Gastroesophageal sphincter (tissue), 3 donors: ENCODE measurements at regions not wholly inside any gene's neighbourhood (a gene's known extent, or its start where the extent isn't known, plus 50 kb on each side); places are given as distances from the start of the nearest gene placed in this dataset.

ENCODE experiments used
- EP300 ChIP-seq: sonication (generic); formaldehyde crosslinking; IDR thresholded peaks from one replicate; pipeline ENCODE4 v1.6.1; 2017; ENCODE audit warnings: antibody characterized with exemption, mild to moderate bottlenecking
- POLR2A ChIP-seq, 2 donors: fragments of 450-650 bp; IDR thresholded peaks; one replicate each; pipeline ENCODE4 v1.6.1; 2017; ENCODE audit warnings: antibody characterized with exemption in 2 of 2, mild to moderate bottlenecking in 2 of 2, moderate library complexity in 1 of 2
- POLR2AphosphoS5 ChIP-seq: sonication (generic); formaldehyde crosslinking; IDR thresholded peaks from one replicate; pipeline ENCODE4 v1.6.1; 2017; ENCODE audit warnings: antibody characterized with exemption
- TF ChIP-seq, protein P1 (sequence below), 4 experiments: fragments of 200-600 bp in 2 of 4; fragments of 450-650 bp in 2 of 4; sonication (generic) in 1 of 4; IDR thresholded peaks; one replicate each; pipeline ENCODE4 v1.5.1; 2017 to 2019; ENCODE audit warnings: antibody characterized with exemption in 4 of 4, mild to moderate bottlenecking in 2 of 4, moderate library complexity in 2 of 4

DNA sequence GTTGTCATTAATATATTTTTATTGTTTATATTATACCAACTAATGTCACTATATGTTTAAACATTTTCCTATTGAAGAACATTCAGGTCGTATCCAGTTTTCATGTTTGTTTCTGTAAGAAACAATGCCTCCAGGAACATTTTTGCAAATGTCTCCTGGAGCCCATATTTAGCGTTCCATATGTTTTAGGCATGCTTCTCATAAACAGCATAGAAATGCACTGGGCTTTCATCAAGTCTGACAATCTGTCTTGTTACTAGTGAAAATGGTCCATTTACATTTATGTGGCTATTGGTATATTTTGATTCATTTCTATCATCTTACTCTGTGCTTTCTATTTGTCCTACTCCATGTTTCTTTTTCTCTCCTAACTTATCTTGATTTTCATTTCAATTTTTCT is 431.7 kb downstream of the TFAP2A start:
- TF ChIP-seq, protein P1, sequence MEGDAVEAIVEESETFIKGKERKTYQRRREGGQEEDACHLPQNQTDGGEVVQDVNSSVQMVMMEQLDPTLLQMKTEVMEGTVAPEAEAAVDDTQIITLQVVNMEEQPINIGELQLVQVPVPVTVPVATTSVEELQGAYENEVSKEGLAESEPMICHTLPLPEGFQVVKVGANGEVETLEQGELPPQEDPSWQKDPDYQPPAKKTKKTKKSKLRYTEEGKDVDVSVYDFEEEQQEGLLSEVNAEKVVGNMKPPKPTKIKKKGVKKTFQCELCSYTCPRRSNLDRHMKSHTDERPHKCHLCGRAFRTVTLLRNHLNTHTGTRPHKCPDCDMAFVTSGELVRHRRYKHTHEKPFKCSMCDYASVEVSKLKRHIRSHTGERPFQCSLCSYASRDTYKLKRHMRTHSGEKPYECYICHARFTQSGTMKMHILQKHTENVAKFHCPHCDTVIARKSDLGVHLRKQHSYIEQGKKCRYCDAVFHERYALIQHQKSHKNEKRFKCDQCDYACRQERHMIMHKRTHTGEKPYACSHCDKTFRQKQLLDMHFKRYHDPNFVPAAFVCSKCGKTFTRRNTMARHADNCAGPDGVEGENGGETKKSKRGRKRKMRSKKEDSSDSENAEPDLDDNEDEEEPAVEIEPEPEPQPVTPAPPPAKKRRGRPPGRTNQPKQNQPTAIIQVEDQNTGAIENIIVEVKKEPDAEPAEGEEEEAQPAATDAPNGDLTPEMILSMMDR (IDR thresholded peaks at IDR 0.05), result no peak
- no peak for TF ChIP-seq POLR2A (IDR thresholded peaks at IDR 0.05)
- TF ChIP-seq EP300, result no peak
- TF ChIP-seq POLR2AphosphoS5, result no peak
